ENCODE measurements at regions not wholly inside any gene's neighbourhood (a gene's known extent, or its start where the extent isn't known, plus 50 kb on each side); places are given as distances from the start of the nearest gene placed in this dataset.

DNA sequence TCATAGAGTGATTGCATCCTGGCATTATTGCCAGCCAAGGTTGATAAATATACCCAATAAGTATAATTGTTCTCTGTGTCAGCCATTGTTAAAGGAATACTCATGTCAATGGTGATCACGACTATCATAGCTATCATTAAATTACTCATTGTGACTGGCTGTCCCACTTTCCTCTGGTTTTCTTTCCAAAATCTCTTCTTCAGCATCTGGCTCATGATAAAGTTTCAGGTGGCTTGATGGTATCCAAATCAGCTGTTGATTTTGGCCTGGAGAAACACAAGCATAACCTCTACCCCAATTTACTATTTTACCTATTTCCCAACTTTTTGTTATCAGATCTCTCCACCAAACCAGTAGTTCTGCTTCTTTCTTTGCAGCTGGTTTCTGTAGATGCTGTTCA, 67.1 kb upstream of the SPIN2A start:
- peaks cover 0 to 4% (median 0%) of the 10 kb centered on the region in 7 donors for H3K9me3 Mint-ChIP-seq
- Histone ChIP-seq H3K27ac (ENCODE audit: insufficient read depth, low read length, poor library complexity, severe bottlenecking) (no peak overlapping the region), H3K4me1 (ENCODE audit: control insufficient read depth, insufficient read depth, low read length, poor library complexity, severe bottlenecking) (no peaks in the 10 kb centered on the region), H3K36me3 (ENCODE audit: control insufficient read depth, insufficient read depth, low read length) (no peaks in the 10 kb centered on the region), H3K9me3 (ENCODE audit: control insufficient read depth in 2 of 2, low read length in 2 of 2) (no peaks in the 10 kb centered on the region), H3K4me3 (ENCODE audit: low read depth, low read length) (no peak overlapping the region), H3K27me3 (ENCODE audit: control insufficient read depth, insufficient read depth, low read length) (no peaks in the 10 kb centered on the region)
- no peaks in the 10 kb centered on the region for H3K4me1 Mint-ChIP-seq
- ATAC-seq (ENCODE audit: low read depth in 2 of 2) (no peak), DNase-seq (no peak)
- no peak overlapping the region for H3K27ac Mint-ChIP-seq
- no peak overlapping the region for H3K4me3 Mint-ChIP-seq
- no peaks in the 10 kb centered on the region for H3K27me3 Mint-ChIP-seq
- no peaks in the 10 kb centered on the region for H3K36me3 Mint-ChIP-seq

DNA sequence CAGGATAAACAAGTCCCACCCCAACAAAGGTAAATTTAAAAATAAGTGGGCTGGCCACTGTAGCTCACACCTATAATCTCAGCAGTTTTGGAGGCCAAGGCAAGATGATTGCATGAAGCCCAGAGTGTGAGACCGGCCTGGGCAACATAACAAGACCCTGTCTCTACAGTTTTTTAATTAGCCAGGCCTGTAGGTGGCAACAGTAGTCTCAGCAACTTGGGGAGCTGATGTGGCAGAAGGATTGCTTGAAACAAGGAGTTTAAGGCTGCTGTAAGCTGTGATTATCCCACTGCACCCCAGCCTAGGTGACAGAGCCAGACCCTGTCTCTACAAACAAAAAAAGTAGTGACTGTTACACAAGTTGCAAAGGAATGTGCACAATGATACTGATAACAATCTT, 74.6 kb upstream of the FAAH2 start:
- Histone ChIP-seq H3K9me3 (ENCODE audit: control insufficient read depth in 2 of 2, low read length in 2 of 2) (no peaks in the 10 kb centered on the region), H3K27me3 (ENCODE audit: control insufficient read depth, insufficient read depth, low read length) (no peaks in the 10 kb centered on the region), H3K4me1 (ENCODE audit: control insufficient read depth, insufficient read depth, low read length, poor library complexity, severe bottlenecking) (no peaks in the 10 kb centered on the region), H3K4me3 (ENCODE audit: low read depth, low read length) (no peak overlapping the region), H3K36me3 (ENCODE audit: control insufficient read depth, insufficient read depth, low read length) (no peaks in the 10 kb centered on the region), H3K27ac (ENCODE audit: insufficient read depth, low read length, poor library complexity, severe bottlenecking) (no peak overlapping the region)
- H3K27me3 Mint-ChIP-seq: no peaks in the 10 kb centered on the region
- H3K4me1 Mint-ChIP-seq: no peaks in the 10 kb centered on the region
- DNase-seq (no peak), ATAC-seq (ENCODE audit: low read depth in 2 of 2) (no peak)
- no peak overlapping the region for H3K27ac Mint-ChIP-seq
- H3K4me3 Mint-ChIP-seq: no peak overlapping the region
- peaks cover 8% of the 10 kb centered on the region for H3K36me3 Mint-ChIP-seq
- peaks cover 0 to 2% (median 0%) of the 10 kb centered on the region in 7 donors for H3K9me3 Mint-ChIP-seq

DNA sequence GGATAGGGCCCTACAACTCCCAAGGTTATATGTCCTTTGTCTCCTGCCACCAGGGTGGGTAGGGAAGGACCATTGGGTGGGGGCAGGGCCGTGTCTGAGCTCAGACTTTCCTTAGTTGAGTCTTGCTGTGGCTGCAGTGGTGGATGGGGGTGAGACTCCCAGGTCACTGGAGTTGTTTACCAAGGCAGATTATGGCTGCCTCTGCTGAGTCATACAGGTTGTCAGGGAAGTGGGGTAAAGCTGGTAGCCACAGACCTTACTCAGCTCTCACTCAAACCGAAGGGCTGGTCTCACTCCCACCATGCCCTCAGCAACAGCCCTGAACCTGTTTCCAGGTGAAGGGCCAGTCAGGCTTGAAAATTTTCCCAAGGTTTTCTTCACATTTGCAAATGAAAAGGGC, 58.8 kb upstream of the FAAH2 start:
- Mint-ChIP-seq H3K36me3 (peaks cover 5% of the 10 kb centered on the region), H3K9me3 (peaks cover 0 to 12% (median 2%) of the 10 kb centered on the region in 7 donors), H3K27me3 (no peaks in the 10 kb centered on the region), H3K4me1 (no peaks in the 10 kb centered on the region), H3K4me3 (no peak overlapping the region), H3K27ac (no peak overlapping the region)
- Histone ChIP-seq H3K27me3 (ENCODE audit: control insufficient read depth, insufficient read depth, low read length) (no peaks in the 10 kb centered on the region), H3K27ac (ENCODE audit: insufficient read depth, low read length, poor library complexity, severe bottlenecking) (no peak overlapping the region), H3K4me3 (ENCODE audit: low read depth, low read length) (no peak overlapping the region), H3K4me1 (ENCODE audit: control insufficient read depth, insufficient read depth, low read length, poor library complexity, severe bottlenecking) (no peaks in the 10 kb centered on the region), H3K36me3 (ENCODE audit: control insufficient read depth, insufficient read depth, low read length) (no peaks in the 10 kb centered on the region), H3K9me3 (ENCODE audit: control insufficient read depth in 2 of 2, low read length in 2 of 2) (no peaks in the 10 kb centered on the region)
- DNase-seq (peak in 1 of 3 donors; percentile 19), ATAC-seq (ENCODE audit: low read depth in 2 of 2) (no peak)

DNA sequence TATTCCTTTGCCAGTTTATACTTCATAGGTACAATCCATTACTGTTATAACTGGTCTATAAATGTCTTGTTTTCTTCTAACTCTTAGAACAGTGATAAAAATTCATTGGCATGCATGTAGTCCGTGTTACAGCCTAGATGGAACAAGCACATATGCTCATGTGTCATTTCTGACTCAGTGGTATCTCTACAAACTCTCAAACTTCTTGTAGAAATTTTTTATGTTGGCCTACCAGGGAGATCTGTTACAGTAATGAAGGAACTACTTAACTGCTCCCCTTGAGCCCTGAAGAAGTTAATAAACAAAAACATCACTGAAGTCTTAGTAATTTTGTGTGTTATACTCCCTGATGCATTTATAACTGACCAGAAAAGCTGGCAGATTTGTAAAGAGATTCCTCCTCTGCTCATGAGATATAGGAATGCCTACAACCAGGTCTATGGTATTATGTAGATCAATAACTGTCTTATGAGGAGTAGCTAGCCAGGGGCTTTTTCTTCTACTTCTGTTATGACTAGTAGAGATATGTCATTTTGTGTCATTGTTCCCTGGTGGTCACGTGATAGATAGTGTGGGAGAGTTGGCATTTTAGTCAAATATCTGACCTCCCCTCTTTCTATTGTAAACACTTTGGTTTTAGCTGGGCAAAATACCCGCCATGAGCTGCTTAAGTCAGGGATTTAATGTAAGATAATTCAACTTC, 53.7 kb upstream of the FAAH2 start:
- peak in 1 of 3 donors; percentile 4 for DNase-seq
- no peaks in the 10 kb centered on the region for H3K27me3 ChIP-seq (ENCODE audit: control insufficient read depth, insufficient read depth, low read length)
- no peak overlapping the region for H3K4me3 ChIP-seq (ENCODE audit: low read depth, low read length)
- H3K4me1 ChIP-seq (ENCODE audit: control insufficient read depth, insufficient read depth, low read length, poor library complexity, severe bottlenecking): no peaks in the 10 kb centered on the region
- H3K27me3 Mint-ChIP-seq: no peaks in the 10 kb centered on the region
- no peak overlapping the region for H3K4me3 Mint-ChIP-seq
- H3K9me3 Mint-ChIP-seq: peaks cover 0 to 1% (median 0%) of the 10 kb centered on the region in 7 donors
- no peak overlapping the region for H3K27ac Mint-ChIP-seq
- H3K4me1 Mint-ChIP-seq: no peaks in the 10 kb centered on the region
- no peaks in the 10 kb centered on the region for H3K36me3 Mint-ChIP-seq
- H3K27ac ChIP-seq (ENCODE audit: insufficient read depth, low read length, poor library complexity, severe bottlenecking): no peak overlapping the region
- no peak for ATAC-seq (ENCODE audit: low read depth in 2 of 2)
- H3K9me3 ChIP-seq (ENCODE audit: control insufficient read depth in 2 of 2, low read length in 2 of 2): no peaks in the 10 kb centered on the region
- H3K36me3 ChIP-seq (ENCODE audit: control insufficient read depth, insufficient read depth, low read length): no peaks in the 10 kb centered on the region

Measured in CD4-positive, CD25-positive, alpha-beta regulatory T cell (primary cell).